ENCODE measurements at regions not wholly inside any gene's neighbourhood (a gene's known extent, or its start where the extent isn't known, plus 50 kb on each side); places are given as distances from the start of the nearest gene placed in this dataset.

DNA sequence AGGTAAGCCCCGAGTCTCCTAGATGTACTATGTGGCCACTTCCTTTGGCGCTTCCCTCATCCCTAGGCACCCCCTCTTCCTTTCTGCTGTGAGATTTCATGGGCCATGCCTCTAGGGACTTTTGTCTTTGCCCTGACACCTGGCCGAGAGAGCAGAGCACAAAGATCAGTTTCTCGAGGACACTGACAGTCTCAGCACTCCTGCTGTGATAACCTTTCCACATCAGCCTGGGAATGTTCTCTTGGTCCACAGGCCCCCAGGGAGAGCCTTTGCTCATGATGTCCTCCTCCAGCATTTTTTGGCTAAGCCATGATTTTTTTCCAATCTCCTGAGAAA, 127.0 kb upstream of the CPEB4 start:
- TF ChIP-seq CTCF (IDR thresholded peaks at IDR 0.05) (no peak), POLR2AphosphoS5 (IDR thresholded peaks at IDR 0.05) (no peak)
